Kidney (tissue), 13 donors: ENCODE measurements at regions not wholly inside any gene's neighbourhood (a gene's known extent, or its start where the extent isn't known, plus 50 kb on each side); places are given as distances from the start of the nearest gene placed in this dataset.

Experiments used
- DNase-seq, 5 donors: peaks; one replicate each; pipeline ENCODE4 v3.0.0-alpha.2; 2013 to 2020
- FAIRE-seq: peaks from 2 replicates; lab custom pipeline; 2012; peaks lifted over from hg19 to GRCh38; lab: Jason Lieb, UNC
- H3K27ac ChIP-seq, 2 donors: one replicate each; pipeline ENCODE4 v1.7.0; 2013; ENCODE audit warnings: low read depth in 2 of 2, low read length in 2 of 2, inconsistent platforms in 1 of 2
- H3K27me3 ChIP-seq: one replicate; pipeline ENCODE4 v1.7.1; 2013; ENCODE audit warnings: low read length, inconsistent platforms; ENCODE audit not compliant: control insufficient read depth, insufficient read depth
- H3K36me3 ChIP-seq, 3 donors: one replicate each; pipeline versions ENCODE4 v1.7.0 to v1.7.1; 2013; ENCODE audit warnings: low read length in 3 of 3, control low read depth in 1 of 3, inconsistent platforms in 1 of 3; ENCODE audit not compliant: insufficient read depth in 3 of 3, control insufficient read depth in 2 of 3
- H3K4me1 ChIP-seq, 3 donors: one replicate each; pipeline versions ENCODE4 v1.7.0 to v1.7.1; 2013; ENCODE audit warnings: low read length in 3 of 3, inconsistent platforms in 1 of 3, low read depth in 1 of 3; ENCODE audit not compliant: control insufficient read depth in 2 of 3, insufficient read depth in 2 of 3
- H3K4me3 ChIP-seq, 3 donors: one replicate each; pipeline versions ENCODE4 v1.7.0 to v1.8.1; 2013; ENCODE audit warnings: low read length in 3 of 3, control low read depth in 1 of 3, inconsistent platforms in 1 of 3
- H3K9ac ChIP-seq, 3 donors: one replicate each; pipeline versions ENCODE4 v1.7.0 to v1.7.1; 2013; ENCODE audit warnings: low read length in 3 of 3, control low read depth in 1 of 3, inconsistent platforms in 1 of 3
- H3K9me3 ChIP-seq, 3 donors: one replicate each; pipeline versions ENCODE4 v1.7.0 to v1.7.1; 2013; ENCODE audit warnings: low read length in 3 of 3, control low read depth in 1 of 3, inconsistent platforms in 1 of 3; ENCODE audit not compliant: control insufficient read depth in 2 of 3, insufficient read depth in 1 of 3
- intact Hi-C: fragments of 100-400 bp; cut with DNase I; formaldehyde crosslinking; loops from one replicate; pipeline ENCODE4 v1.11.1; 2022
- TF ChIP-seq, protein P1 (sequence below): IDR thresholded peaks from 3 replicates; pipeline ENCODE4 v1.5.1; 2012; ENCODE audit warnings: mild to moderate bottlenecking, moderate library complexity, borderline replicate concordance; ENCODE audit not compliant: insufficient read depth; ENCODE audit errors: extremely low read depth
- donor health status: control.
- donor health status: control.
- donor health status: control.
- donor health status: control.
- donor health status: control.
- donor health status: DM: yes; HTN: yes; CAD: no.
- donor health status: Normal renal cell carcinoma (clear cell type).

GRCh38 chr2:221844212-221845020 lies 272.3 kb upstream of the EPHA4 start:
- H3K4me1 ChIP-seq, result no peaks in the 10 kb centered on the region
- H3K9me3 ChIP-seq, result no peaks in the 10 kb centered on the region
- H3K27ac ChIP-seq, result no peak overlapping the region
- no peak overlapping the region for H3K9ac ChIP-seq
- H3K27me3 ChIP-seq, result no peaks in the 10 kb centered on the region
- no peaks in the 10 kb centered on the region for H3K36me3 ChIP-seq
- H3K4me3 ChIP-seq, result no peak overlapping the region
- FAIRE-seq, result no peak
- TF ChIP-seq, protein P1, sequence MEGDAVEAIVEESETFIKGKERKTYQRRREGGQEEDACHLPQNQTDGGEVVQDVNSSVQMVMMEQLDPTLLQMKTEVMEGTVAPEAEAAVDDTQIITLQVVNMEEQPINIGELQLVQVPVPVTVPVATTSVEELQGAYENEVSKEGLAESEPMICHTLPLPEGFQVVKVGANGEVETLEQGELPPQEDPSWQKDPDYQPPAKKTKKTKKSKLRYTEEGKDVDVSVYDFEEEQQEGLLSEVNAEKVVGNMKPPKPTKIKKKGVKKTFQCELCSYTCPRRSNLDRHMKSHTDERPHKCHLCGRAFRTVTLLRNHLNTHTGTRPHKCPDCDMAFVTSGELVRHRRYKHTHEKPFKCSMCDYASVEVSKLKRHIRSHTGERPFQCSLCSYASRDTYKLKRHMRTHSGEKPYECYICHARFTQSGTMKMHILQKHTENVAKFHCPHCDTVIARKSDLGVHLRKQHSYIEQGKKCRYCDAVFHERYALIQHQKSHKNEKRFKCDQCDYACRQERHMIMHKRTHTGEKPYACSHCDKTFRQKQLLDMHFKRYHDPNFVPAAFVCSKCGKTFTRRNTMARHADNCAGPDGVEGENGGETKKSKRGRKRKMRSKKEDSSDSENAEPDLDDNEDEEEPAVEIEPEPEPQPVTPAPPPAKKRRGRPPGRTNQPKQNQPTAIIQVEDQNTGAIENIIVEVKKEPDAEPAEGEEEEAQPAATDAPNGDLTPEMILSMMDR, result no peak
- no peak for DNase-seq
- intact Hi-C loops, result no loop called here

- DNase-seq (no peak), FAIRE-seq (no peak)
- TF ChIP-seq, protein P1, result no peak
These were observed 264.0 kb upstream of the EPHA4 start for GRCh38 chr2:221836095-221836494.

DNA sequence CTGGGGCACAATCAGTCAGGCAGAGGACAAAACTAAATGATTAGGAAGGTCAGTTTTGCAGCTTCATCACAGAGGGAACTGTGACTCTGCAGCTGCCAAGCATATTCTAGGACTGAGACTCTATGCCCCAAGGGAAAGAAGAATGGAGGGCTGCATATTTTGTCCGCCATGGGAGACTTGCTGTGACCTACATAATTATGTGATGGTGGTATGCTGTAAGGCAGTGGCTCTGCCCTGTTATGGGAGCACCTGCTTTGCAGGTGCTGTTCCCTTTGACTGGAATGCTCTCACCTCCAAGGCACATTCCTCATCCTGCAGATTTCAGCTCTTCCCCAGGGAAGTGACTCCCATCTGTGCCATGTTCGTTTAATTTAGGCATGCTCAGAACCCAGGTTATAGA lies 261.9 kb upstream of the EPHA4 start:
- DNase-seq, result no peak
- no peaks in the 10 kb centered on the region for H3K4me1 ChIP-seq
- intact Hi-C loops, result no loop called here
- H3K27ac ChIP-seq, result no peak overlapping the region
- no peaks in the 10 kb centered on the region for H3K36me3 ChIP-seq
- TF ChIP-seq, protein P1, result no peak
- no peak for FAIRE-seq
- H3K27me3 ChIP-seq, result no peaks in the 10 kb centered on the region
- H3K4me3 ChIP-seq, result no peak overlapping the region
- no peaks in the 10 kb centered on the region for H3K9me3 ChIP-seq
- no peak overlapping the region for H3K9ac ChIP-seq

More at GRCh38 chr2:221836095-221836494, 264.0 kb upstream of the EPHA4 start:
- H3K9ac ChIP-seq, result no peak overlapping the region
- H3K4me3 ChIP-seq, result no peak overlapping the region
- no peaks in the 10 kb centered on the region for H3K36me3 ChIP-seq
- intact Hi-C loops, result no loop called here
- no peaks in the 10 kb centered on the region for H3K27me3 ChIP-seq
- H3K9me3 ChIP-seq, result no peaks in the 10 kb centered on the region
- H3K4me1 ChIP-seq, result no peaks in the 10 kb centered on the region
- no peak overlapping the region for H3K27ac ChIP-seq

DNA sequence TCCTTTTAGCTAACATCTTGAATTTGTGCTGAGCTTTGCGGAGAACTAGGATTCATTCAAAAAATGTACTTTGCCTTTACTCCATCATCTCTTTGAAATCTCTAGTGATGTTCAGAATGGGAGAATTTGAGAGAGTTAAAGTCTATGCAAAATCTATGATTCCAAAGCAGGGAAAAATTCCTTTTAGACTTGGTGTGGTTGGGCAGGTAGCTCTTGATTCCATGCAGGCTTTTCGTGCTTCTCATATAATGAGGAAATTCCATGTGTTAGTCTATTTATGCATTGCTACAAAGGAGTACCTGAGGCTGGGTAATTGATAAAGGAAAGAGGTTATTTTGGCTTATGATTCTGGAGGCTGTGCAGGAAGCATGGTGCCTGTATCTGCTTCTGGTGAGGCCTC lies 258.9 kb upstream of the EPHA4 start:
- DNase-seq, result no peak
- Histone ChIP-seq H3K27me3 (no peaks in the 10 kb centered on the region), H3K4me1 (no peaks in the 10 kb centered on the region), H3K27ac (no peak overlapping the region), H3K9ac (no peak overlapping the region), H3K9me3 (peaks cover 0 to 6% (median 0%) of the 10 kb centered on the region in 3 donors), H3K36me3 (no peaks in the 10 kb centered on the region), H3K4me3 (no peak overlapping the region)
- TF ChIP-seq, protein P1, result no peak
- FAIRE-seq, result no peak
- intact Hi-C loops, result no loop called here
